SU-DHL-6 (cell line): ENCODE measurements at regions not wholly inside any gene's neighbourhood (a gene's known extent, or its start where the extent isn't known, plus 50 kb on each side); places are given as distances from the start of the nearest gene placed in this dataset.

Experiments
- EZH2phosphoT487 ChIP-seq: fragments of 200-600 bp; sonication (generic), shearing (Covaris generic); conservative IDR thresholded peaks from 2 replicates; pipeline ENCODE4 v1.6.1; 2018; ENCODE audit warnings: mild to moderate bottlenecking, antibody characterized with exemption, low read length, moderate library complexity, mixed read lengths
- TF ChIP-seq, protein P1 (sequence below): fragments of 200-600 bp; sonication (generic); IDR thresholded peaks from one replicate; pipeline ENCODE4 v1.5.1; 2017; ENCODE audit warnings: antibody characterized with exemption, mild to moderate bottlenecking, low read length, moderate library complexity; ENCODE audit not compliant: insufficient read depth, poor library complexity, severe bottlenecking

DNA sequence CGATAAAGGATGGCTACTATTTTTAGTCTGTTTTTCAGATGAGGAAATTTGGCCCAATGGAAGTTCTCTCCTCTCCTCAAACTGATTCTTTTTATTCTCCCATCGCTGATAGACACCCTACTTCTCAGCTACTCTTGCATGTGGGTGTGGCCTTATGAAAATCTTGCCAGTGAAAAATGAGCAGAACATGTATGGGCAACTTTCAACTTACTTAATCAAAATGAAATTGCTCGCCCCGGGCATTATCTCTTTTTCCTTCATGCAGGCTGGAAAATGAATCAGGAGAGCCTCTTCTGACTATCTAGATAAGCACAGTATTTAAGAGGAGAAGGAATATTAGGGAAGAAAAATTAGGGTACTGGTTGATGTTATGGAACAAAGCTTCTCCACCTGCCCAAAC lies 2354.7 kb upstream of the RAG2 start:
- TF ChIP-seq, protein P1, sequence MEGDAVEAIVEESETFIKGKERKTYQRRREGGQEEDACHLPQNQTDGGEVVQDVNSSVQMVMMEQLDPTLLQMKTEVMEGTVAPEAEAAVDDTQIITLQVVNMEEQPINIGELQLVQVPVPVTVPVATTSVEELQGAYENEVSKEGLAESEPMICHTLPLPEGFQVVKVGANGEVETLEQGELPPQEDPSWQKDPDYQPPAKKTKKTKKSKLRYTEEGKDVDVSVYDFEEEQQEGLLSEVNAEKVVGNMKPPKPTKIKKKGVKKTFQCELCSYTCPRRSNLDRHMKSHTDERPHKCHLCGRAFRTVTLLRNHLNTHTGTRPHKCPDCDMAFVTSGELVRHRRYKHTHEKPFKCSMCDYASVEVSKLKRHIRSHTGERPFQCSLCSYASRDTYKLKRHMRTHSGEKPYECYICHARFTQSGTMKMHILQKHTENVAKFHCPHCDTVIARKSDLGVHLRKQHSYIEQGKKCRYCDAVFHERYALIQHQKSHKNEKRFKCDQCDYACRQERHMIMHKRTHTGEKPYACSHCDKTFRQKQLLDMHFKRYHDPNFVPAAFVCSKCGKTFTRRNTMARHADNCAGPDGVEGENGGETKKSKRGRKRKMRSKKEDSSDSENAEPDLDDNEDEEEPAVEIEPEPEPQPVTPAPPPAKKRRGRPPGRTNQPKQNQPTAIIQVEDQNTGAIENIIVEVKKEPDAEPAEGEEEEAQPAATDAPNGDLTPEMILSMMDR: no peak
- no peak for TF ChIP-seq EZH2phosphoT487
